Naive thymus-derived CD8-positive, alpha-beta T cell (primary cell): ENCODE measurements at regions not wholly inside any gene's neighbourhood (a gene's known extent, or its start where the extent isn't known, plus 50 kb on each side); places are given as distances from the start of the nearest gene placed in this dataset.

Experiments
- ATAC-seq, 2 donors: fragments of 150-1000 bp; cut with Tn5 transposase in 1 of 2; sonication (Bioruptor Pico), chemical (Tn5 transposase) in 1 of 2; 1 replicate in 1 of 2; 2 replicates in 1 of 2; pipeline ENCODE4 v1.10.0; 2021; ENCODE audit warnings: mild to moderate bottlenecking in 2 of 2, moderate library complexity in 2 of 2
- POLR2A ChIA-PET: fragments of 350-600 bp; sonication (Branson Sonifier 250); formaldehyde crosslinking; loops from one replicate; lab custom pipeline; 2021; ENCODE audit warnings: antibody characterized with exemption; lab: Charles Lee
- DNase-seq, 10 donors: peaks; one replicate each; pipeline versions ENCODE4 v3.0.0 to v3.0.0-alpha.2; 2020 to 2022
- H3K27ac Mint-ChIP-seq, 10 donors: one replicate each; pipeline ENCODE4 v1.8.0; 2020 to 2022; ENCODE audit warnings: mild to moderate bottlenecking in 10 of 10, mixed read lengths in 10 of 10, moderate library complexity in 4 of 10, inconsistent platforms in 1 of 10
- H3K27me3 Mint-ChIP-seq, 5 donors: one replicate each; pipeline ENCODE4 v1.8.0; 2021 to 2022; ENCODE audit warnings: mixed read lengths in 5 of 5
- H3K36me3 Mint-ChIP-seq, 3 donors: one replicate each; pipeline ENCODE4 v1.8.0; 2020 to 2022; ENCODE audit warnings: mixed read lengths in 3 of 3, mild to moderate bottlenecking in 2 of 3, inconsistent platforms in 1 of 3
- H3K4me1 Mint-ChIP-seq, 4 donors: one replicate each; pipeline ENCODE4 v1.8.0; 2021 to 2022; ENCODE audit warnings: mixed read lengths in 4 of 4
- H3K4me3 Mint-ChIP-seq, 10 donors: one replicate each; pipeline ENCODE4 v1.8.0; 2020 to 2022; ENCODE audit warnings: mild to moderate bottlenecking in 10 of 10, mixed read lengths in 10 of 10, moderate library complexity in 6 of 10, inconsistent platforms in 1 of 10
- H3K9me3 Mint-ChIP-seq, 9 donors: one replicate each; pipeline ENCODE4 v1.8.0; 2020 to 2022; ENCODE audit warnings: mixed read lengths in 9 of 9, mild to moderate bottlenecking in 3 of 9, inconsistent platforms in 1 of 9, moderate library complexity in 1 of 9

DNA sequence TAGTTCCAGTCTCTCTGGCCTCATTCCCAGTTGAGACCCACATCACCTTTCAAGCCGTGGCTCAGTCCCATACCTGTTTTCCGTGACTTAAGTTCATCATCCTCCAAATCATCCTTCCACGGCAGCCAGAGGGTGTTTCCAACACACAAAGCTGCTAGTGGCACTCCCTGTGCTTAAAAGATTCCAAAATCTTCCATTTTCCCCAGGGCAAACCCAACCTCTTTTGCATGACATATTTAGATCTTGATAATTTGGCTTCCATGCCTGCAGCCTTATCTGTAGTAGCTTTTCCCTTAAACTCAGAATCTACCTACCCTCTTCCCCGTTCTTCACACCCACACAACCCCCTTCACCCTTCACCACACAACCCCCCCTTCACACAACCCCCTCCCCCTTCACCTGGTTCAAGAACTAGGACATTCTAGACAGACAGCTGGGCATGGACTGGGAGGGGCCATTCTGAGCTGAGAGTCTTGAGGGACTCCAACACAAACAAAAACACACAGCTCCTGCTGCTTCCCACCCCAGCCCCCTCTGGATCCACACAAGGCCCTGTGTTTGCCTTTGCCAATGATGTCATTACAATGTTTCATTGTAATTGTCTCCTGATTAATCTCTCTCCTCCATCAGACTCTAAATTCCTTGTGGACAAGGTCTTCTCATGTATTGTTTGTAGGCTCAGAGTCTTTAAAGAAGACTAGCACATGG, 268.2 kb downstream of the SH3GL2 start:
- Mint-ChIP-seq H3K36me3 (no peaks in the 10 kb centered on the region), H3K9me3 (peaks cover 0 to 31% (median 11%) of the 10 kb centered on the region in 9 donors), H3K27me3 (peaks cover 0 to 15% (median 3%) of the 10 kb centered on the region in 5 donors), H3K27ac (no peak overlapping the region), H3K4me3 (no peak overlapping the region), H3K4me1 (no peaks in the 10 kb centered on the region)
- DNase-seq, result no peak
- ATAC-seq, result no peak
- POLR2A ChIA-PET, result no interaction called here

DNA sequence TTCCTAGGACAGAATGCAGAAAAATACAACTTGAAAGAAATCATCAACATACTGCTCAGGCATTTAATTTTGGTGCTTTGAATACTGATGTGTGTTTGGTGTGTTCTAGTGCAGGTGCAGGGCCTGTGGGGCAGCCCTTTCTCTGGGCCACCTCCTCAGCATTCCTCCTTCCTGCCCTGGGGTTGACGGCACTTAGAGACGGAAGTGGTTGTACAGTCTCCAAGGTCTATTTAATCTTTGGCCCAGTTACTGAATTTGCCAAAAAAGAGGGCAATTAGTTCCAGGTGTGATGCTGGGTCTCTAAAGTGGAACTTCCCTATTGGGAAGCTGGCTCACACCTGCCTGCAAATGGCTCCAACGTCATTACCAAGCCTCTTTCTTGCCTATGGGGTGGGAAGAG, 269.0 kb downstream of the SH3GL2 start:
- no peak for DNase-seq
- no peak for ATAC-seq
- no peak overlapping the region for H3K4me3 Mint-ChIP-seq
- POLR2A ChIA-PET, result no interaction called here
- no peaks in the 10 kb centered on the region for H3K4me1 Mint-ChIP-seq
- peaks cover 0 to 29% (median 11%) of the 10 kb centered on the region in 9 donors for H3K9me3 Mint-ChIP-seq
- peaks cover 0 to 15% (median 3%) of the 10 kb centered on the region in 5 donors for H3K27me3 Mint-ChIP-seq
- no peaks in the 10 kb centered on the region for H3K36me3 Mint-ChIP-seq
- peak overlapping the region in 1 of 10 donors; percentile 8 for H3K27ac Mint-ChIP-seq

DNA sequence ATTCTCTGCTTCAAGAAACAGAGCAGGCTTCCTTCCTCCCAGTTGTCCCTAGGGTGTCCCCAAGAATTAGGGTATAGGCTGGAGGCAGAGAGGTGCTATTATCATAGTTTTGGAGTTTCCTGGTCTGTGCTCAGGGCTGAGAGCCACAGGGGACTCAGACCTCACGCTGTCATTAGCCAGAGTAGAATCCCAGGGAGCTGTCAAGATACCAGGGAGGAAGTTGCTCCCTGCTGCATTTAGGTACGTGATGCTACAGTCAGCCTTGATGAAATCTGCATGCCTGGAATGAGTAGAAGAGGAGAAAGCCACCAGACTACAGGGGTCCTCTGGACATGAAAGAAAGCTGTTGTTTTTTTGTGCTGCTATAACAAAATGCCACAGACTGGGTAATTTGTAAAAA, 273.2 kb downstream of the SH3GL2 start:
- ATAC-seq (no peak), DNase-seq (no peak)
- H3K27me3 Mint-ChIP-seq, result peaks cover 0 to 3% (median 0%) of the 10 kb centered on the region in 5 donors
- H3K36me3 Mint-ChIP-seq, result no peaks in the 10 kb centered on the region
- POLR2A ChIA-PET, result no interaction called here
- peaks cover 0 to 6% (median 1%) of the 10 kb centered on the region in 9 donors for H3K9me3 Mint-ChIP-seq
- no peak overlapping the region for H3K27ac Mint-ChIP-seq
- H3K4me3 Mint-ChIP-seq, result no peak overlapping the region
- H3K4me1 Mint-ChIP-seq, result no peaks in the 10 kb centered on the region

DNA sequence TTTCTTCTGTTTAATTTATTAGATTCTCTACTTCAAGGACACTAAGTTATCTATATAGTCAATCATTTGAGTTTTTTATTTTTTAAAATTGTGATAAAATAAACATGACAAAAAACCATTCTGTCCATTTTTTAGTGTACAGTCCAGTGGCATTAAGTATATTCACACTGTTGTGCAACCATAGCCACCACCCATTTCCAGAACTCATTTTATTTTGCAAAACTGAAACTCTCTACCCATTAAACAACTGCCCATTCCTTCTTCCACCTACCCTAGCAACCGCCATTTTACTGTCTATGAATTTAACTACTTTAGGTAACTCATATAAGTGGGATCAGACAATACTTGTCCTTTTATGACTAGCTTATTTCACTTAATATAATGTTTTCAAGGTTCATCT, 275.6 kb downstream of the SH3GL2 start:
- POLR2A ChIA-PET, result no interaction called here
- peaks cover 0 to 2% (median 0%) of the 10 kb centered on the region in 5 donors for H3K27me3 Mint-ChIP-seq
- ATAC-seq (no peak), DNase-seq (no peak)
- H3K36me3 Mint-ChIP-seq, result no peaks in the 10 kb centered on the region
- no peaks in the 10 kb centered on the region for H3K4me1 Mint-ChIP-seq
- no peak overlapping the region for H3K4me3 Mint-ChIP-seq
- H3K9me3 Mint-ChIP-seq, result peaks cover 0 to 4% (median 0%) of the 10 kb centered on the region in 9 donors
- no peak overlapping the region for H3K27ac Mint-ChIP-seq

DNA sequence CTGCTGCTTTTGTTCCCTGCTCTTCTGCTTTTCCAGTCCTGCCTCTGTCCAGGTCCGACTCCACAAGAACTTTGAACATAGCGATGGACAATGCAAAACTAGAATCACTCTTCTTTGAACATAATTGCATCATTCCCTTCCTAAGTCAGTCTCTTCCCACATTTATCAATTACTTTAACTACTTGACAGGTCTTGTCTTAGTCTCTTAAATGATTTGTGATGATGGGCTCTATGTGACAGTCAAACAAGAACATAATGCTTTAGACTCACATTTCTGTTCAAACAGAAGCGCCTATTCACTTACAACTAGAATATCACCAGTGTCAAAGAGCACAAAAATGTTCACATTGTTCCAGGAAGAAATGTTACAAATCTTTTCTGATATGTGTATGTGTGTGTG, 278.1 kb downstream of the SH3GL2 start:
- H3K4me1 Mint-ChIP-seq, result no peaks in the 10 kb centered on the region
- H3K27ac Mint-ChIP-seq, result no peak overlapping the region
- no peak for DNase-seq
- POLR2A ChIA-PET, result no interaction called here
- no peak overlapping the region for H3K4me3 Mint-ChIP-seq
- ATAC-seq, result no peak
- no peaks in the 10 kb centered on the region for H3K36me3 Mint-ChIP-seq
- peaks cover 0 to 4% (median 0%) of the 10 kb centered on the region in 9 donors for H3K9me3 Mint-ChIP-seq
- H3K27me3 Mint-ChIP-seq, result peaks cover 0 to 2% (median 0%) of the 10 kb centered on the region in 5 donors

DNA sequence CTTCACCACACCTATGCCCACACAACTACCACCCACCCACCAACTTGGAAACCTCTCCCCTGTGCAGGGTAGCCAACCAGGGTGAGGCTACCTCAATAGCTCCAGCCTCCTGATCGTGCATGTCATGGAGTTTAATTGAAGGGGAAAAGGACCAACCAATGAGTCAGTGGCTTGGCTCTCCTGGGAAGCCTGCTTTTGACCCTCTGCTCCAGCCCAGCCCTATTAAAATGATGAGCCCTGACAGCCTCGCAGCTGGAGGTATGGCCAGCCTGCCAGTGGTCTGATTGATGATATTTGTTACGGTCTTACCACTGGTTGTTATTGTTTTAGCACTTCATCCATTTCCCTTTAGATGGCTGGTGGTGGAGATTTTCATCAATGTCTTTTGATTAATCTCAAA, 280.4 kb downstream of the SH3GL2 start:
- Mint-ChIP-seq H3K4me1 (no peaks in the 10 kb centered on the region), H3K27ac (no peak overlapping the region)
- POLR2A ChIA-PET, result no interaction called here

DNA sequence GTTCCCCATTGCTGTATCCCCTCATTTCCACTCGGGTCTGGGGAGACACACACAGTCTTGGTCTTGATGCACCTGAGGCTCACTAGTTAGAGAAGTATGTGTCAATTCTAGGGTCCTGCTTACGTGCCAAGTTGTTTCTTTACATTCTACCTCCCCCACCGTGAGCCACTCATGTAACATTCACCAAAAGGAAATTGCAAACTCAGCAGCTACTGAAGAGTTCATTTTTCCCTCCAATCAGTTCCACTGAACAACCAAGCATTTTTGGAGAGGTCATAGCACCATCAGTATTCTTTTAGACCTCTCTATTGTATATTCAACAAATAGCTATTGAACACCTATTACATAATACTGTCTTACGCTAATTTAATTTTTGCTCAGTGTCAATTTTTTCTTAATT, 281.1 kb downstream of the SH3GL2 start:
- no peak for ATAC-seq
- POLR2A ChIA-PET, result no interaction called here
- DNase-seq, result no peak
- peaks cover 0 to 2% (median 0%) of the 10 kb centered on the region in 5 donors for H3K27me3 Mint-ChIP-seq
- H3K4me3 Mint-ChIP-seq, result no peak overlapping the region
- no peak overlapping the region for H3K27ac Mint-ChIP-seq
- no peaks in the 10 kb centered on the region for H3K4me1 Mint-ChIP-seq
- peaks cover 0 to 4% (median 0%) of the 10 kb centered on the region in 9 donors for H3K9me3 Mint-ChIP-seq
- H3K36me3 Mint-ChIP-seq, result no peaks in the 10 kb centered on the region

More for the DNA sequence above, 280.4 kb downstream of the SH3GL2 start:
- H3K36me3 Mint-ChIP-seq, result no peaks in the 10 kb centered on the region
- no peak for ATAC-seq
- peaks cover 0 to 4% (median 0%) of the 10 kb centered on the region in 9 donors for H3K9me3 Mint-ChIP-seq
- DNase-seq, result no peak
- no peak overlapping the region for H3K4me3 Mint-ChIP-seq
- peaks cover 0 to 2% (median 0%) of the 10 kb centered on the region in 5 donors for H3K27me3 Mint-ChIP-seq

DNA sequence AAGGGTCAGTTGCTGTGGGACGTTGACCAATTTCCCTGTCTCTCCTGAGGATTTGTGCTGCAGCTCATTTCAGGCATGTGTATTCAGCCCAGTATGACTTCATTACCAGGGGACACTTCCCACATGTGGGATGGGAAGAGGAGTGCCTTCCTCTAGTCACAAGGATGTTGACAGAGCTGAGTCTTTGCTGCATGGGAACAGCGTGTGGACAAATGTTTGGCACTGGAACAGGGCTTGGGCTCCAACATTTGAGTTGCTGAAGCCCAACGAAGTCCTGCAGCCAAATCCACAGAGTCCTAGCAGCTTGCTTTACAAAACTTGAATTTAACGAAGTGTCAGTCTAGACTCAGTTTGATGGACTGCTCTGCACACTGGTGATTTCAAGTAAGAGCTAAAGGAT, 283.2 kb downstream of the SH3GL2 start:
- POLR2A ChIA-PET, result no interaction called here
- no peak overlapping the region for H3K27ac Mint-ChIP-seq
- peaks cover 0 to 6% (median 0%) of the 10 kb centered on the region in 5 donors for H3K27me3 Mint-ChIP-seq
- ATAC-seq (no peak), DNase-seq (no peak)
- no peak overlapping the region for H3K4me3 Mint-ChIP-seq
- no peaks in the 10 kb centered on the region for H3K36me3 Mint-ChIP-seq
- H3K4me1 Mint-ChIP-seq, result no peaks in the 10 kb centered on the region
- H3K9me3 Mint-ChIP-seq, result peaks cover 0 to under 1% (median 0%) of the 10 kb centered on the region in 9 donors

DNA sequence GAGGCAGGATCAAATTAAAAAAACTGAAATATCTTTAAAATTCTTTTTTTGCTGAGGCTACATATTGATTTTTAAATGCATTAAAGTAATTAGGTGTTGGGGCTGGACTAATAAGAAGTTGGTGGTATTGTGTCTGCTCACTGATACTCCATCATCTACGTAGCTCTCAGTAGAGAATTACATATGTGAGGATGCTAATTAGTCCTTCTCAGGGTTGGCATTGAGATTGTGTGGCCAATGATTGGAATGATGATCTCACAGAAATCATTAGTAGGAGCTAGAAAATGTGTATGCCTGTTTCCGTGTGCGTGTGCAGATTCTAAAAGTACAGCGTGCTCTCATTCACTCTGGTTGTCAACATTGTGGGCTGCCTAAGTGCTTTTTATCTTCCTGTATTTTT, 283.8 kb downstream of the SH3GL2 start:
- Mint-ChIP-seq H3K4me1 (no peaks in the 10 kb centered on the region), H3K4me3 (no peak overlapping the region), H3K27me3 (peaks cover 0 to 6% (median 0%) of the 10 kb centered on the region in 5 donors), H3K9me3 (peaks cover 0 to 2% (median 0%) of the 10 kb centered on the region in 9 donors), H3K36me3 (no peaks in the 10 kb centered on the region), H3K27ac (no peak overlapping the region)
- no peak for ATAC-seq
- POLR2A ChIA-PET, result no interaction called here
- no peak for DNase-seq

DNA sequence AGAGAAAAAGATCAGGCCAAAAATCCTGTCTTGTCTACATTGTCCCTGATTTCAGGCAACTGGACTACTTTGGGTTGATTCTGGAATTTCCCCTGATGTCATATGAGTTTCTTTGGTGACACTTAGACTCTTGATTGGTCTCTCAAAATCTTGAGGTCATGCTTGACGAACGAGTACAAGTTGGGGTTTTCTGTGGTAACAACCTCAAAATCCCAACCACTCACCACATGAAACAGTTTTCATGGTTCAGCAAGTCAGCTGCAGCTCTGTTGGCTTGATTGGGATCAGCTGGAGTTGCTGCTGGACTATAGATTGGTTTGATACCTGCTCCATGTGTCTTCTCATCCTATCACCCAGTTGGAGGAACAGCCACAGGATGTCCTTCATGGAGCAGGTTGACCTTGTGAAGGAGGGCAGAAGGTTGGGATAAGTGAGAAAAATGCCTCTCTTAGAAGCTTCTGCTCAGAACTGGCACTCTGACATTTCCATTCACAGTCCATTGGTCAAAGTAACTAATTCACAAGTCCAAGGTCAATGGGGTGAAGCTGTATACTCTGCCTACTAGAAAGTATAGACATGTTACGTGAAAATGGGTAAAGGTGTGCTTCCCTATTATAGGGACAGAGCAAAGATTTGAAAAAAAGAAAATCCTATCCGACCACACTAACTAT, 284.5 kb downstream of the SH3GL2 start:
- Mint-ChIP-seq H3K4me1 (no peaks in the 10 kb centered on the region), H3K4me3 (no peak overlapping the region), H3K27me3 (peaks cover 0 to 6% (median 0%) of the 10 kb centered on the region in 5 donors), H3K27ac (no peak overlapping the region), H3K9me3 (peaks cover 0 to 9% (median 0%) of the 10 kb centered on the region in 9 donors), H3K36me3 (no peaks in the 10 kb centered on the region)
- POLR2A ChIA-PET, result no interaction called here
- no peak for ATAC-seq
- DNase-seq, result no peak

DNA sequence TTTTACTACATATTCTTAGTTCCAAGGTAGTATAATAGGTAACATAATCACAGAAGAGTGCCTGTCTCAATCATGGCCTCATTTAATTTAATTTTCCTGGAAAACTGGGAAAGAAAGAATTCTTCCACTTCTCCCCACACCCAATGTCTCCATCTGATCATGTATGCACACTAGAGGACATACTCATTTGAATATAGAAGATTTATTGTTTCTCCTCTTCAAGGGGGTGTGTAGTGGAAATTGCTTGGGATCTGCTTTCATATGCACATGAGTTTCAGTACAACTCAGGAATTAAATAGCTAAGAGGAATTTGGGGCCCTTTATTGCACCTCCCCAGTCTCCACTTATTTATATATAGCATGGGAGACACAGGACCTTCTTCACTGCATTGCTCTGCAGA, 285.1 kb downstream of the SH3GL2 start:
- no peak overlapping the region for H3K4me3 Mint-ChIP-seq
- no peaks in the 10 kb centered on the region for H3K4me1 Mint-ChIP-seq
- no peaks in the 10 kb centered on the region for H3K36me3 Mint-ChIP-seq
- no peak overlapping the region for H3K27ac Mint-ChIP-seq
- ATAC-seq, result no peak
- H3K9me3 Mint-ChIP-seq, result peaks cover 0 to 10% (median 0%) of the 10 kb centered on the region in 9 donors
- POLR2A ChIA-PET, result no interaction called here
- DNase-seq, result no peak
- peaks cover 0 to 6% (median 0%) of the 10 kb centered on the region in 5 donors for H3K27me3 Mint-ChIP-seq

DNA sequence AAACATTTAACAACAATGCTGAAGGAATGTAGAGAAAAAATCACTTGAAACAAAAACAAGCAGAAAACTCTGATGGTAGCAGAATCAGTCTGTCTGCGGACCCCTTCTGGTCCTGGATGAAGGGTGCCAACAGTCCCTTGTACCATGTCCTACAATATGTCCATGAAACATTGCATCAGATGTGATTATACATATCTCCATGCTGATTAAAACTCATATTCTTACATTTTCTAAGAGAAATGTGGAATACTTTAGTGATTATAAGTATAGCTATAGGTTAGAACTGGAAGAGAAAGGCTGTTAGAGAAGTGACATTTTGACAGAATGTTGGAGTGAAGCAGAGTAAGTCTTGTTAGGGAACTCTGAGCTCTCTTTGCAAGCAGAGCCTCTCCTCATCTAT, 286.1 kb downstream of the SH3GL2 start:
- POLR2A ChIA-PET, result no interaction called here

DNA sequence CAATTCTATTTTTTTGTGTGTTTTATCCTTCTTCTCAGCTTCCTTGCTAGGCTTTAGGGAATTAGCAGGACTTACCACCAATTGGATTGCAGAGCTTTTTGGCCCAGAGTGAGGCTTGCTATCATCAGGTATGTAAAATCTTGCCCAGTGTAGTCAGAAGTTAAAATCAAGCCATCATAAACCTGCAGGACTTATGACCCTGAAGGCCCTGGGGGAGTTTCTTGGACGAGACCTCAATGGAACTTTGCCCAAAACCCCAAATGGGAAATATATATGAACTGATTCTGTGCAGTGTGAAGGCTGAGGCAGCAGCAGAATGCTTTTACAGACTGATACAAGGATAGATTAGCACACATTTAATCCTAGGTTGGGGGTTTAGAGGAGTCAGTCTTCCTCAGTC, 287.0 kb downstream of the SH3GL2 start:
- Mint-ChIP-seq H3K27me3 (peaks cover 0 to 6% (median 0%) of the 10 kb centered on the region in 5 donors), H3K9me3 (peaks cover 0 to 10% (median 0%) of the 10 kb centered on the region in 9 donors), H3K4me1 (no peaks in the 10 kb centered on the region), H3K4me3 (no peak overlapping the region), H3K36me3 (no peaks in the 10 kb centered on the region), H3K27ac (no peak overlapping the region)
- DNase-seq (no peak), ATAC-seq (no peak)
- POLR2A ChIA-PET, result no interaction called here

More for the DNA sequence above, 286.1 kb downstream of the SH3GL2 start:
- Mint-ChIP-seq H3K4me1 (no peaks in the 10 kb centered on the region), H3K27me3 (peaks cover 0 to 6% (median 0%) of the 10 kb centered on the region in 5 donors), H3K9me3 (peaks cover 0 to 10% (median 0%) of the 10 kb centered on the region in 9 donors), H3K27ac (no peak overlapping the region), H3K4me3 (no peak overlapping the region), H3K36me3 (no peaks in the 10 kb centered on the region)
- DNase-seq (no peak), ATAC-seq (no peak)
